Neural crest cell (in vitro differentiated cells): ENCODE measurements at regions not wholly inside any gene's neighbourhood (a gene's known extent, or its start where the extent isn't known, plus 50 kb on each side); places are given as distances from the start of the nearest gene placed in this dataset.

ENCODE experiments used
- DNase-seq: peaks from one replicate; pipeline ENCODE4 v3.0.0; 2021; ENCODE audit warnings: low read depth, mixed read lengths, low spot score
- H3K27ac Mint-ChIP-seq: one replicate; pipeline ENCODE4 v1.8.0; 2021; ENCODE audit warnings: mild to moderate bottlenecking, mixed read lengths; ENCODE audit not compliant: unreplicated experiment
- H3K27me3 Mint-ChIP-seq: 2 replicates; pipeline ENCODE4 v1.8.0; 2021; ENCODE audit warnings: low read depth, mild to moderate bottlenecking, mixed read lengths
- H3K36me3 Mint-ChIP-seq: 2 replicates; pipeline ENCODE4 v1.8.0; 2021; ENCODE audit warnings: low read depth, mild to moderate bottlenecking, mixed read lengths
- H3K4me1 Mint-ChIP-seq: 2 replicates; pipeline ENCODE4 v1.8.0; 2021; ENCODE audit warnings: mixed read lengths
- H3K4me3 Mint-ChIP-seq: one replicate; pipeline ENCODE4 v1.8.0; 2021; ENCODE audit warnings: mild to moderate bottlenecking, mixed read lengths
- H3K9me3 Mint-ChIP-seq: 2 replicates; pipeline ENCODE4 v1.8.0; 2021; ENCODE audit warnings: mixed read lengths
- TF ChIP-seq, protein P1 (sequence below): fragments of 200-600 bp; sonication (generic); conservative IDR thresholded peaks from 2 replicates; pipeline ENCODE4 v1.5.0; 2021; ENCODE audit warnings: antibody characterized with exemption, mild to moderate bottlenecking

DNA sequence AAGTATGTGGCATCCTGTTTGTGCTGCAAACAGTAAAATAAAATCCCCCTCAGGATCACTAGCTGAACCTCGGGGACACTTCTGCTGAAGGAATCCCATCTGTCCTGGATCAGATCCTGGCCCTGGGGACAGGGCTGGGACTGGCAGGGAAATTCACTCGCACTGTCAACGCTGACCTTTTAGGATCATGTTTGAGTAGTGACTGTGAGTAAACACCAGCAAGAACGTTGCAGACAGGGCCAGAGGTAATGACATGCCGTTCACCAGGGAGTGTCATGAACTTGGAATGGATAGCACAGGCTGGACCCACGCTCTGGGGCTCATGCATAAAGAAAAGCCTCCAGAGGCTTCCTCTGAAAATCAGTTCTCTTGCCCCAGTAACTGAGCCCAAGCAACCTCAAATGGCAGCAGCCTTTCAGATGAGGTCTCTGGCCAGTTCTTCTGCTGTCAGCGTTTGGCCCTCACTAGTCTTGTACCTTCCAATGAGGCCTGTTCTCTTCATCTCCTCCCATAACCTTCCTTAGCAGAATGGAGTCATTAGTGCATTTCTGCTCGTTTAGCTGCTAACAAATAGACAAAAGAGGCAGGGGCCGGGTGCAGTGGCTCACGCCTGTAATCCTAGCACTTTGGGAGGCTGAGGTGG is 51.0 kb upstream of the BARX2 start:
- H3K4me1 Mint-ChIP-seq: peaks cover 39% of the 10 kb centered on the region

GRCh38 chr11:129323896-129324502 is 51.6 kb upstream of the BARX2 start:
- Mint-ChIP-seq H3K4me1 (peaks cover 46% of the 10 kb centered on the region), H3K27ac (no peak overlapping the region), H3K36me3 (no peaks in the 10 kb centered on the region), H3K27me3 (no peaks in the 10 kb centered on the region), H3K4me3 (no peak overlapping the region), H3K9me3 (no peaks in the 10 kb centered on the region)
- DNase-seq: no peak
- TF ChIP-seq, protein P1, sequence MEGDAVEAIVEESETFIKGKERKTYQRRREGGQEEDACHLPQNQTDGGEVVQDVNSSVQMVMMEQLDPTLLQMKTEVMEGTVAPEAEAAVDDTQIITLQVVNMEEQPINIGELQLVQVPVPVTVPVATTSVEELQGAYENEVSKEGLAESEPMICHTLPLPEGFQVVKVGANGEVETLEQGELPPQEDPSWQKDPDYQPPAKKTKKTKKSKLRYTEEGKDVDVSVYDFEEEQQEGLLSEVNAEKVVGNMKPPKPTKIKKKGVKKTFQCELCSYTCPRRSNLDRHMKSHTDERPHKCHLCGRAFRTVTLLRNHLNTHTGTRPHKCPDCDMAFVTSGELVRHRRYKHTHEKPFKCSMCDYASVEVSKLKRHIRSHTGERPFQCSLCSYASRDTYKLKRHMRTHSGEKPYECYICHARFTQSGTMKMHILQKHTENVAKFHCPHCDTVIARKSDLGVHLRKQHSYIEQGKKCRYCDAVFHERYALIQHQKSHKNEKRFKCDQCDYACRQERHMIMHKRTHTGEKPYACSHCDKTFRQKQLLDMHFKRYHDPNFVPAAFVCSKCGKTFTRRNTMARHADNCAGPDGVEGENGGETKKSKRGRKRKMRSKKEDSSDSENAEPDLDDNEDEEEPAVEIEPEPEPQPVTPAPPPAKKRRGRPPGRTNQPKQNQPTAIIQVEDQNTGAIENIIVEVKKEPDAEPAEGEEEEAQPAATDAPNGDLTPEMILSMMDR: no peak

More for the DNA sequence above, 51.0 kb upstream of the BARX2 start:
- TF ChIP-seq, protein P1: no peak
- H3K36me3 Mint-ChIP-seq: no peaks in the 10 kb centered on the region
- H3K9me3 Mint-ChIP-seq: no peaks in the 10 kb centered on the region
- no peak overlapping the region for H3K4me3 Mint-ChIP-seq
- no peaks in the 10 kb centered on the region for H3K27me3 Mint-ChIP-seq
- H3K27ac Mint-ChIP-seq: no peak overlapping the region
- DNase-seq: no peak

DNA sequence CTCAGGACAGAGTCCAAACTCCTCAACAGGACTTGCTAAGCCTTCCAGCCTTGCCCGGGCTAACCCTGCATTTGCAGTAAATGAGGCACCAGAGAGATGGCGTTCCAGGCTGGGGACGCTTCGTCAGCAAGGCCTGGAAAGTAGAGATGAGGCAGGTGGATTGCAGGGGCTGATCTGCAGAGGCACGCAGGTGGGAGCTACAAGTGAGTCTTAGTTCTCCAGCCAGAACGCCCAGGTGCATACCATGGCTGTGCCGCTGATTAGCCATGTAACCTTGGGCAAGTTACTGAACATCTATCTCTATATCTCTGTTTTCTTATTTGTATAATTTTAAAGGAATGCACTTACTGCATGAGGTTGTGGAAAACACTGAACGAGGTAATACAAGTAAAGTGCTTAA is 52.7 kb upstream of the BARX2 start:
- Mint-ChIP-seq H3K27me3 (no peaks in the 10 kb centered on the region), H3K36me3 (no peaks in the 10 kb centered on the region), H3K4me1 (peaks cover 56% of the 10 kb centered on the region), H3K4me3 (no peak overlapping the region), H3K27ac (no peak overlapping the region), H3K9me3 (no peaks in the 10 kb centered on the region)
- TF ChIP-seq, protein P1: no peak
- no peak for DNase-seq

GRCh38 chr11:129321076-129321475 is 54.6 kb upstream of the BARX2 start:
- peaks cover 67% of the 10 kb centered on the region for H3K4me1 Mint-ChIP-seq

DNA sequence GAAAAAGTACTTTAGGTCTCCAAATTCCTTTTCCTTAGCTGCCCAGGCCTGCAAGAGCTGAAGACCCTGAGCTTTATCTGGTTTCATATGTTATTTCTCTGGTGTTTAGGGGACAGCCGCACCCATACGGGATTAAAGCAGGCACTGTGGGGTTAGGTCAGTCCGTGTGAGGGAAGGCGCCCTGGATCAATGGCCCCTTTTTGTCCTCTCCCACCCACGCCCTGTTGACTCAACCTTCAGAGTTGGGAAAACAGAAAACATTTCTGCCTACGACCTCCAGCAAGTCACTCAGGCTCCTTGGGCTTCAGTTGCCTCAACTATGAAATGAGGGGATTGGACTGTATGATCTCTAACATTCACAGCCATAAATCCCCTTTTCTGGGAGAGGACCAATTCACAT is 55.2 kb upstream of the BARX2 start:
- Mint-ChIP-seq H3K9me3 (no peaks in the 10 kb centered on the region), H3K4me3 (peak overlapping the region; percentile 32), H3K27me3 (no peaks in the 10 kb centered on the region), H3K27ac (no peak overlapping the region), H3K36me3 (no peaks in the 10 kb centered on the region), H3K4me1 (peaks cover 73% of the 10 kb centered on the region)
- DNase-seq: no peak
- TF ChIP-seq, protein P1: no peak

More at GRCh38 chr11:129321076-129321475, 54.6 kb upstream of the BARX2 start:
- Mint-ChIP-seq H3K27ac (no peak overlapping the region), H3K36me3 (no peaks in the 10 kb centered on the region), H3K27me3 (no peaks in the 10 kb centered on the region), H3K4me3 (no peak overlapping the region), H3K9me3 (no peaks in the 10 kb centered on the region)
- TF ChIP-seq, protein P1: no peak
- no peak for DNase-seq
